Gastrocnemius medialis (tissue), 4 donors: ENCODE measurements at regions not wholly inside any gene's neighbourhood (a gene's known extent, or its start where the extent isn't known, plus 50 kb on each side); places are given as distances from the start of the nearest gene placed in this dataset.

Experiments
- ATAC-seq, 2 donors: fragments of 150-250 bp; one replicate each; pipeline ENCODE4 v1.9.1; 2016
- DNase-seq, 2 donors: peaks; one replicate each; pipeline ENCODE4 v3.0.0-alpha.2; 2019
- H3K27ac ChIP-seq, 4 donors: fragments of 200-600 bp; sonication (generic); 1 replicate in 1 of 4; 2 replicates in 3 of 4; pipeline ENCODE4 v1.5.1; 2016 to 2018; ENCODE audit warnings: mild to moderate bottlenecking in 2 of 4, moderate library complexity in 1 of 4
- H3K27me3 ChIP-seq, 3 donors: fragments of 200-600 bp; sonication (generic) in 2 of 3; 1 replicate in 1 of 3; 2 replicates in 2 of 3; pipeline versions ENCODE4 v1.5.1 to v1.6.0; 2016 to 2019; ENCODE audit warnings: mild to moderate bottlenecking in 1 of 3, moderate library complexity in 1 of 3
- H3K36me3 ChIP-seq, 2 donors: fragments of 200-600 bp; sonication (generic) in 1 of 2; one replicate each; pipeline ENCODE4 v1.5.1; 2017 to 2018
- H3K4me1 ChIP-seq, 2 donors: fragments of 200-600 bp; sonication (generic) in 1 of 2; one replicate each; pipeline ENCODE4 v1.5.1; 2016 to 2017; ENCODE audit warnings: mild to moderate bottlenecking in 2 of 2
- H3K4me3 ChIP-seq, 4 donors: fragments of 200-600 bp; sonication (generic) in 3 of 4; 1 replicate in 1 of 4; 2 replicates in 3 of 4; pipeline ENCODE4 v1.5.1; 2016 to 2019; ENCODE audit warnings: mild to moderate bottlenecking in 2 of 4
- H3K9me3 ChIP-seq, 3 donors: fragments of 200-600 bp; sonication (generic) in 2 of 3; 1 replicate in 1 of 3; 2 replicates in 2 of 3; pipeline ENCODE4 v1.5.1; 2016 to 2019
- POLR2A ChIP-seq, 2 donors: fragments of 450-650 bp; IDR thresholded peaks; one replicate each; pipeline ENCODE4 v1.6.1; 2017; ENCODE audit warnings: antibody characterized with exemption in 2 of 2, mild to moderate bottlenecking in 2 of 2, moderate library complexity in 2 of 2
- in situ Hi-C, 4 donors: fragments of 200-750 bp; cut with MboI; loops; one replicate each; pipeline versions ENCODE4 v1.15.0 to v1.8.0; 2017; ENCODE audit warnings: low sequenced_read_pairs in 4 of 4
- intact Hi-C: fragments of 100-400 bp; cut with DNase I; formaldehyde crosslinking; loops from one replicate; pipeline ENCODE4 v1.15.1; 2023; ENCODE audit warnings: low total_unique reads
- TF ChIP-seq, protein P1 (sequence below), 5 experiments: fragments of 450-650 bp in 3 of 5; fragments of 200-600 bp in 2 of 5; sonication (generic) in 2 of 5; IDR thresholded peaks in 4 of 5; conservative IDR thresholded peaks in 1 of 5; 1 replicate in 4 of 5; 2 replicates in 1 of 5; pipeline ENCODE4 v1.5.1; 2016 to 2019; ENCODE audit warnings: antibody characterized with exemption in 5 of 5, mild to moderate bottlenecking in 3 of 5, moderate library complexity in 3 of 5

DNA sequence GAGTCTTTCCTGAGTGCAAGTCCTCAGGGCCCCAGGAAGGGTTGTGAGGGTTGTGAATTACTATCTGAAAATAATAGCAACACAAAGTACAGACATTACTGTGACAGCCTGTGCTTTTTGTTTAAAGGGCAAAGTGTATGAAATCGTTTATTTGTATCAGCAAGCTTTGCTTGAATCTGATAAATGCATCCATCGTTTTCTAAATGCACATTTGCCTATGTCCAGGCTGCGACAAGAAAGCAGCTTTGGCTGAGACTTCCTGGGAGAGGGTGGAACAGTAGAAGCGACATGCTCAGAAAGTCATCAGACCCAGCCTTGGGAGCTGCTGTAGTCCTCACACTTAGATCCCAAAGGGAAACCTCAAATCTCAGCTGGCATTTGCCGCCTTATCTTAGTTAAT, 524.2 kb upstream of the SALL3 start:
- intact Hi-C loops (no loop called here), in situ Hi-C loops (no loop called here)
- Histone ChIP-seq H3K36me3 (no peaks in the 10 kb centered on the region), H3K4me3 (no peak overlapping the region), H3K9me3 (no peaks in the 10 kb centered on the region), H3K4me1 (no peaks in the 10 kb centered on the region), H3K27ac (no peak overlapping the region), H3K27me3 (no peaks in the 10 kb centered on the region)
- TF ChIP-seq, protein P1, sequence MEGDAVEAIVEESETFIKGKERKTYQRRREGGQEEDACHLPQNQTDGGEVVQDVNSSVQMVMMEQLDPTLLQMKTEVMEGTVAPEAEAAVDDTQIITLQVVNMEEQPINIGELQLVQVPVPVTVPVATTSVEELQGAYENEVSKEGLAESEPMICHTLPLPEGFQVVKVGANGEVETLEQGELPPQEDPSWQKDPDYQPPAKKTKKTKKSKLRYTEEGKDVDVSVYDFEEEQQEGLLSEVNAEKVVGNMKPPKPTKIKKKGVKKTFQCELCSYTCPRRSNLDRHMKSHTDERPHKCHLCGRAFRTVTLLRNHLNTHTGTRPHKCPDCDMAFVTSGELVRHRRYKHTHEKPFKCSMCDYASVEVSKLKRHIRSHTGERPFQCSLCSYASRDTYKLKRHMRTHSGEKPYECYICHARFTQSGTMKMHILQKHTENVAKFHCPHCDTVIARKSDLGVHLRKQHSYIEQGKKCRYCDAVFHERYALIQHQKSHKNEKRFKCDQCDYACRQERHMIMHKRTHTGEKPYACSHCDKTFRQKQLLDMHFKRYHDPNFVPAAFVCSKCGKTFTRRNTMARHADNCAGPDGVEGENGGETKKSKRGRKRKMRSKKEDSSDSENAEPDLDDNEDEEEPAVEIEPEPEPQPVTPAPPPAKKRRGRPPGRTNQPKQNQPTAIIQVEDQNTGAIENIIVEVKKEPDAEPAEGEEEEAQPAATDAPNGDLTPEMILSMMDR (IDR thresholded peaks at IDR 0.05 in 4 of 5, conservative IDR thresholded peaks at IDR 0.05 in 1 of 5) = no peak
- no peak for TF ChIP-seq POLR2A (IDR thresholded peaks at IDR 0.05)
- ATAC-seq (no peak), DNase-seq (no peak)

DNA sequence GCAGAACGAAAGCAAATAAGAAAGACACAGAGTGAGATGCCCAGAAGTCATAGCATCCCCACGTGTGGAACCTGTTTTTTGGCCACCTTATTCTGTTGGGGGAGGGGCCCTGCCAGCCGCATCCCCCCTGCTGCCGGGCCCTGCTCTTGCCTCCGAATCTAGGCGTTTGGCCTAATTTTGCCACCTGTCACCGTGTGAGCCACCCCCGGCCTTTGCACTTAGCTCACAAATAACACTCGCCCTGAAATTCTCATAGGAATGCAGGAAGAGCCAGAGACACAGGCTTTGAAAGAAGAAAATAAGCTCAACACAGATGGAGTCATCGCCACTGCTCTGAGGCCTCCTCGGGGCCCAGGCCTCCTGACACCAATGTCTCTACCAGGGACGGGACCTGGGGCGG, 522.6 kb upstream of the SALL3 start:
- Histone ChIP-seq H3K27ac (no peak overlapping the region), H3K9me3 (no peaks in the 10 kb centered on the region), H3K4me3 (no peak overlapping the region), H3K4me1 (no peaks in the 10 kb centered on the region), H3K36me3 (no peaks in the 10 kb centered on the region), H3K27me3 (no peaks in the 10 kb centered on the region)
- intact Hi-C loops = no loop called here
- DNase-seq (no peak), ATAC-seq (no peak)
- in situ Hi-C loops = no loop called here
- TF ChIP-seq POLR2A (IDR thresholded peaks at IDR 0.05) = no peak
- TF ChIP-seq, protein P1 (IDR thresholded peaks at IDR 0.05 in 4 of 5, conservative IDR thresholded peaks at IDR 0.05 in 1 of 5) = no peak

DNA sequence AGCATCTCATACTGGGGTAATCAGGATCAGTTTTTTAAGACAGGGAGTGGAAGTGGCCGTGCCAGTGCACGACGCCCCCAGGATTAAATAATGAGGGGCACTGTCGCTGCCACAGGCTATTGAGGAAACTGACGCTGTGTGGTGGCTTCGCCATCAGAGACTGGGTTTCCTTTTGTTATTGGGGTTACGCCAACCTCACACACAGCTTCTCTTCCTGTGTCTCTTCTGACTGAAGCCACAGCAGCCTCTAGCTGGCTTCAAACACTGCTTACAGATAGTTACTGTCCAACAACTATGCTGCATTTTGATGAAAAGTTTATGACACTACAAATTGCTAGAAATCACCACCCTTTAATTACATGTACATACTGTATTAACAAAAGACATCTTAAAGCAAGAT, 521.9 kb upstream of the SALL3 start:
- in situ Hi-C loops = no loop called here
- TF ChIP-seq POLR2A (IDR thresholded peaks at IDR 0.05) = no peak
- TF ChIP-seq, protein P1 (IDR thresholded peaks at IDR 0.05 in 4 of 5, conservative IDR thresholded peaks at IDR 0.05 in 1 of 5) = no peak
- Histone ChIP-seq H3K4me1 (no peaks in the 10 kb centered on the region), H3K27me3 (no peaks in the 10 kb centered on the region), H3K36me3 (no peaks in the 10 kb centered on the region), H3K9me3 (no peaks in the 10 kb centered on the region), H3K4me3 (no peak overlapping the region), H3K27ac (no peak overlapping the region)
- intact Hi-C loops = no loop called here
- ATAC-seq (no peak), DNase-seq (no peak)

DNA sequence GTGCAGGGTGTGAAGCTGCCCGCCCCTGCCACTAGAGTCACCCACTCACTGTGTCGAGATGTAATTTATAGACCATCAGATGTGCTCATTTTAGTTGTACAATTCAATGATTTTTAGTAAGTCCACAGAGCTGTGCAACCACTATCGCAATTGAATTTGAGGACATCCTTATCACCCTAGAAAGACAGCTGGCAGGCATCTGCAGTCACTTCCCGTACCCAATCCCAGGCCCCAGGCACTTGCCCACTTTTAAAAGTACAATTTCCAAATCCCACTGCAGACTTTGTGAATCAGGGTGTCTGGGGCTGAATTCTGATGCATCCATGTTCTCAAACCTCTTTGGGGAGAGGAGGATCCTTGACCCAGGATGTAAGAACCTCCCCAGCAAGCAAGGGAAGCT, 521.3 kb upstream of the SALL3 start:
- H3K36me3 ChIP-seq = no peaks in the 10 kb centered on the region
- no peaks in the 10 kb centered on the region for H3K4me1 ChIP-seq
- in situ Hi-C loops (no loop called here), intact Hi-C loops (no loop called here)
- no peak for TF ChIP-seq POLR2A (IDR thresholded peaks at IDR 0.05)
- TF ChIP-seq, protein P1 (IDR thresholded peaks at IDR 0.05 in 4 of 5, conservative IDR thresholded peaks at IDR 0.05 in 1 of 5) = no peak
- DNase-seq (no peak), ATAC-seq (no peak)
- H3K9me3 ChIP-seq = no peaks in the 10 kb centered on the region
- H3K27ac ChIP-seq = no peak overlapping the region
- no peak overlapping the region for H3K4me3 ChIP-seq
- no peaks in the 10 kb centered on the region for H3K27me3 ChIP-seq

DNA sequence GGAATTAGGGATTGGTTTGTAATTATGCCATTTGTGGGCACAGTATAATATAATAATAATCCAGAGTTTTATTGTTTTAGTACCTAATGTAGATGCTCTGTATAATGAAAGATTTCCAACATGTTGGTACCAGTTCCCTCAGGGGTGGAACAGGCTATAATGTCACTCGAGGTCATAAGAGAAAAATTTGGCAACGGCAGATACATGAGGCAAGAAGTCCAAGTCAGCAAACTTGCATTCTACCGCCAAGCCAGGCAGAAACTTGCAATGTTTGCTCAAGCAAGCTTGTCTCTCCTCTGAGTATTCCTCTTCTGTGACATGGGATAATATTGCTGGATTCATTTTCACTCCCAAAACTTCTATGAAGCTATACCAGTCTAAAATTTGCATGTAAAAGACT, 520.0 kb upstream of the SALL3 start:
- no peak for TF ChIP-seq POLR2A (IDR thresholded peaks at IDR 0.05)
- TF ChIP-seq, protein P1 (IDR thresholded peaks at IDR 0.05 in 4 of 5, conservative IDR thresholded peaks at IDR 0.05 in 1 of 5) = no peak
- intact Hi-C loops = no loop called here
- Histone ChIP-seq H3K4me1 (no peaks in the 10 kb centered on the region), H3K4me3 (no peak overlapping the region), H3K9me3 (no peaks in the 10 kb centered on the region), H3K27ac (no peak overlapping the region), H3K36me3 (no peaks in the 10 kb centered on the region), H3K27me3 (no peaks in the 10 kb centered on the region)
- ATAC-seq = no peak
- in situ Hi-C loops = no loop called here
- no peak for DNase-seq
